ENCODE measurements at regions not wholly inside any gene's neighbourhood (a gene's known extent, or its start where the extent isn't known, plus 50 kb on each side); places are given as distances from the start of the nearest gene placed in this dataset.

- Mint-ChIP-seq H3K9me3 (peaks cover 14% of the 10 kb centered on the region), H3K27ac (0 out of 2 replicates have a peak overlapping the region, but pooled peaks have one; percentile 59), H3K27me3 (ENCODE audit: insufficient read depth, low read depth, poor library complexity) (no peaks in the 10 kb centered on the region), H3K4me1 (no peaks in the 10 kb centered on the region; the same call in 1 of the 3 replicates), H3K36me3 (ENCODE audit: low read depth) (peaks cover 15% of the 10 kb centered on the region), H3K4me3 (no peak overlapping the region)
- Histone ChIP-seq H3K4me1 (ENCODE audit: insufficient read depth) (no peaks in the 10 kb centered on the region), H3K9me2 (ENCODE audit: insufficient read depth) (no peaks in the 10 kb centered on the region), H3K27ac (ENCODE audit: low read depth) (no peak overlapping the region), H4K20me1 (replicated peaks; ENCODE audit: insufficient read depth) (no peaks in the 10 kb centered on the region), H3K27me3 (ENCODE audit: insufficient read depth) (no peaks in the 10 kb centered on the region), H3F3A (replicated peaks; ENCODE audit: low read depth) (no peaks in the 10 kb centered on the region), H3K4me2 (no peak overlapping the region), H2AFZ (peak overlapping the region; percentile 52; the same call in 1 of the 2 replicates), H3K4me3 (no peak overlapping the region), H3K36me3 (ENCODE audit: insufficient read depth) (no peaks in the 10 kb centered on the region), H3K79me2 (replicated peaks; ENCODE audit: insufficient read depth) (no peaks in the 10 kb centered on the region)
- TF ChIP-seq ZNF331 (CRISPR knock-in tag; IDR thresholded peaks at IDR 0.05; ENCODE audit: low read depth): no peak
- TF ChIP-seq NANOG (IDR thresholded peaks at IDR 0.05; ENCODE audit: borderline replicate concordance): no peak
- TF ChIP-seq, protein P1, sequence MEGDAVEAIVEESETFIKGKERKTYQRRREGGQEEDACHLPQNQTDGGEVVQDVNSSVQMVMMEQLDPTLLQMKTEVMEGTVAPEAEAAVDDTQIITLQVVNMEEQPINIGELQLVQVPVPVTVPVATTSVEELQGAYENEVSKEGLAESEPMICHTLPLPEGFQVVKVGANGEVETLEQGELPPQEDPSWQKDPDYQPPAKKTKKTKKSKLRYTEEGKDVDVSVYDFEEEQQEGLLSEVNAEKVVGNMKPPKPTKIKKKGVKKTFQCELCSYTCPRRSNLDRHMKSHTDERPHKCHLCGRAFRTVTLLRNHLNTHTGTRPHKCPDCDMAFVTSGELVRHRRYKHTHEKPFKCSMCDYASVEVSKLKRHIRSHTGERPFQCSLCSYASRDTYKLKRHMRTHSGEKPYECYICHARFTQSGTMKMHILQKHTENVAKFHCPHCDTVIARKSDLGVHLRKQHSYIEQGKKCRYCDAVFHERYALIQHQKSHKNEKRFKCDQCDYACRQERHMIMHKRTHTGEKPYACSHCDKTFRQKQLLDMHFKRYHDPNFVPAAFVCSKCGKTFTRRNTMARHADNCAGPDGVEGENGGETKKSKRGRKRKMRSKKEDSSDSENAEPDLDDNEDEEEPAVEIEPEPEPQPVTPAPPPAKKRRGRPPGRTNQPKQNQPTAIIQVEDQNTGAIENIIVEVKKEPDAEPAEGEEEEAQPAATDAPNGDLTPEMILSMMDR (conservative IDR thresholded peaks at IDR 0.05; ENCODE audit: low read depth in 2 of 2): no peak
- TF ChIP-seq REST (IDR thresholded peaks at IDR 0.05; ENCODE audit: unreplicated experiment): no peak
- TF ChIP-seq CREB1 (CRISPR knock-in tag; IDR thresholded peaks at IDR 0.05; ENCODE audit: low read depth): no peak
- no peak for TF ChIP-seq EZH2phosphoT487 (IDR thresholded peaks at IDR 0.05; ENCODE audit: unreplicated experiment)
- TF ChIP-seq ZNF462 (CRISPR knock-in tag; IDR thresholded peaks at IDR 0.05): no peak
- TF ChIP-seq JUNB (IDR thresholded peaks at IDR 0.05; ENCODE audit: unreplicated experiment): no peak
- TF ChIP-seq ZNF114 (CRISPR knock-in tag; IDR thresholded peaks at IDR 0.05): no peak
- TF ChIP-seq EZH2 (IDR thresholded peaks at IDR 0.05; ENCODE audit: low read depth, unreplicated experiment): no peak
- no peak for TF ChIP-seq ETS1 (IDR thresholded peaks at IDR 0.05)
- no peak for TF ChIP-seq STAT1 (IDR thresholded peaks at IDR 0.05; ENCODE audit: unreplicated experiment)
- no peak for TF ChIP-seq POLR2AphosphoS5 (IDR thresholded peaks at IDR 0.05; ENCODE audit: low read depth)
- ATAC-seq (no peak), DNase-seq (ENCODE audit: low spot score) (no peak)
Observed at GRCh38 chr13:106311004-106311403, 224.5 kb downstream of the EFNB2 start.

Data from GM23338 (cell line).